ENCODE measurements at regions not wholly inside any gene's neighbourhood (a gene's known extent, or its start where the extent isn't known, plus 50 kb on each side); places are given as distances from the start of the nearest gene placed in this dataset.

DNA sequence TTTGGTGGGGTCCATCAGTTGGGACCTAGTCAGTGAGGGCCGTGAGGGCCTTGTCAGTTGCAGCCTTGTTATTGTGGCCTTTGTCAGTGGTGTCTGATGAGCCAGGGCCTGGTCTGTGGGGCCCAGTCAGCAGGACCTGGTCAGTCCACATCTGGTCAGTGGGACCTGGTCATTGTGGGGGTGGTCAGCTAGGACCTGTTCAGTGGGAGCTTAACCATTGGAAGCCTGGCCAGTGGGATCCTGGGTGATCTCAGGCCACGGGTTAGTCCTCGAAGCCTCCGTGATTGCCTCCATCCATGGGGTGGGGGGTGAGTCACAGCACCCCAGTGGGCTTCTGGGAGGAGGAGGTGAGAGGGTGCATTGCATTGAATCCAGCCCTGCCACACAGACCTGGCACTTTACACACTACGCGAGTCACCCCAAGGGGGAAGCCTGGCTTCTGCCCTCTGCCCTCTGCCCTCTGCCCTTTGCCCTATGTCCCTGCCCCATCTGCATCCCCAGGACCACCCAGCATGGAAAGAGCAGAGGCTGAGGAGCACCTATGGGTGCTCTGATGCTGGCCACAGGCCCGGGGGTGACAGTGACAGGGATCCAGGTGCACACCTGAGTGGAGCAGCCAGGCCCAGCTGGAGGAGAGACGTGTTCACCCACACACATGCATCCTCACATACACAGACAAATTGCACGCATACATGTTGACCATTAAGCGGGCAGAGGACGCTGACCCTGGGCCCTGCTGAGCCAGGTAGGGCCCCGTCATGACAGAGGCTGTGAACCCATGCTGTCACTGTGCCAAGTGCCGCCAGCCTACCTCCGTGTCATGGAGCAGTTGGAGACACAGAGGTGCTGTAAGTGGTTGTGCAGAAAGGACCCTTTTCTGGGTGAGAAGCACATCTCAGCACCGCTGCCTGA lies 59.8 kb upstream of the TPM4 start:
- Mint-ChIP-seq H3K36me3 (no peaks in the 10 kb centered on the region), H3K9me3 (peaks cover 6% of the 10 kb centered on the region), H3K4me3 (no peak overlapping the region), H3K4me1 (ENCODE audit: unreplicated experiment) (no peaks in the 10 kb centered on the region), H3K27me3 (no peaks in the 10 kb centered on the region), H3K27ac (no peak overlapping the region)
- no peak for TF ChIP-seq CTCF (conservative IDR thresholded peaks at IDR 0.05)
- DNase-seq (ENCODE audit: extremely low spot score, unreplicated experiment), result no peak

- DNase-seq (ENCODE audit: extremely low spot score, unreplicated experiment), result no peak
- Mint-ChIP-seq H3K27ac (no peak overlapping the region), H3K4me3 (no peak overlapping the region), H3K36me3 (no peaks in the 10 kb centered on the region), H3K4me1 (ENCODE audit: unreplicated experiment) (no peaks in the 10 kb centered on the region), H3K9me3 (peaks cover 6% of the 10 kb centered on the region), H3K27me3 (no peaks in the 10 kb centered on the region)
- no peak for TF ChIP-seq CTCF (conservative IDR thresholded peaks at IDR 0.05)
Measured at GRCh38 chr19:16017138-16017490, 59.2 kb upstream of the TPM4 start.

DNA sequence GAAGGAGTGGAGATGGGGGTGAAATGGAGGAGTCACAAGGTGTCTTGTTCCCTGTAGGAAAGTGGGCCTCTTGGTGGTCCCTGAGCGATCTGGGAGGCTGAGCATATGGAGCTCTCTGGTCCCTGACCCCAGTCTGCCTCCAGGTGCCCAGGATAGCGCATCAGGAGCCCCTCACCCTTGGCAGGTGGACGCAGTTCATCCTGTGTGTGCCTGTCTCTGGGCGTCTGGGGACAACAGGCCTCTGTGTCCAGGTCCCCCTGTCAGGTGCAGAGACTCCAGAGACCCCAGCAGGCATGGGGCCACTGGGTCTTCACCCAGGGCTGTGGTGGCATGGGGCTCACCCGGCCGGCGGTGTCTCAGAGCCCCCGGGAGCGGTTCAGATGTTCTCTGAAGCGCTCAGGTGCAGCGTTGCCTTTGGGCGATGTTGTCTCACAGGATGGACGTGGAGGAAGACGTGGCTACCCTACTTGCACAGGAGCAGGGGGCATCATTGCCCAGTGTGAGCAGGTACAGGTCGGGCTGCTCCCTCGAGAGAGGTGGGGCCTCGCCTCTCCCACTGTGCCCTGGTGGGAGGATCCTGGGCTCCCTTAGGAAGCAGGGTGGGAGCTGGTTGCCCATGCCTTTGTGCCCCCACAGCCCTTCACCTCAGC lies 58.1 kb upstream of the TPM4 start:
- no peak overlapping the region for H3K27ac Mint-ChIP-seq
- H3K27me3 Mint-ChIP-seq, result no peaks in the 10 kb centered on the region
- no peak for DNase-seq (ENCODE audit: extremely low spot score, unreplicated experiment)
- peaks cover 6% of the 10 kb centered on the region for H3K9me3 Mint-ChIP-seq
- TF ChIP-seq CTCF (conservative IDR thresholded peaks at IDR 0.05), result no peak
- no peaks in the 10 kb centered on the region for H3K4me1 Mint-ChIP-seq (ENCODE audit: unreplicated experiment)
- H3K4me3 Mint-ChIP-seq, result no peak overlapping the region
- H3K36me3 Mint-ChIP-seq, result no peaks in the 10 kb centered on the region

GRCh38 chr19:16018801-16019551 lies 57.3 kb upstream of the TPM4 start:
- no peak for TF ChIP-seq CTCF (conservative IDR thresholded peaks at IDR 0.05)
- H3K27ac Mint-ChIP-seq, result no peak overlapping the region

GRCh38 chr19:16019691-16020448 lies 56.4 kb upstream of the TPM4 start:
- Mint-ChIP-seq H3K27ac (no peak overlapping the region), H3K27me3 (no peaks in the 10 kb centered on the region), H3K4me3 (no peak overlapping the region), H3K4me1 (ENCODE audit: unreplicated experiment) (no peaks in the 10 kb centered on the region), H3K36me3 (no peaks in the 10 kb centered on the region), H3K9me3 (no peaks in the 10 kb centered on the region)
- TF ChIP-seq CTCF (conservative IDR thresholded peaks at IDR 0.05), result no peak
- DNase-seq (ENCODE audit: extremely low spot score, unreplicated experiment), result no peak

More at GRCh38 chr19:16018801-16019551, 57.3 kb upstream of the TPM4 start:
- Mint-ChIP-seq H3K27me3 (no peaks in the 10 kb centered on the region), H3K4me1 (ENCODE audit: unreplicated experiment) (no peaks in the 10 kb centered on the region), H3K9me3 (peaks cover 3% of the 10 kb centered on the region), H3K36me3 (no peaks in the 10 kb centered on the region), H3K4me3 (no peak overlapping the region)
- no peak for DNase-seq (ENCODE audit: extremely low spot score, unreplicated experiment)
